Caco-2 (cell line): ENCODE measurements at regions not wholly inside any gene's neighbourhood (a gene's known extent, or its start where the extent isn't known, plus 50 kb on each side); places are given as distances from the start of the nearest gene placed in this dataset.

Source experiments
- BruUV-seq: library from RNA; stranded (reverse); fragments of 400-500 nt; replicated peaks from 2 replicates; lab custom pipeline; 2021; lab: Mats Ljungman, UMichigan
- CTCF ChIA-PET: fragments of 300-600 bp; sonication (Branson Sonifier 250); formaldehyde crosslinking; loops from one replicate; lab custom pipeline; 2022; ENCODE audit warnings: antibody characterized with exemption; lab: Charles Lee
- POLR2A ChIA-PET: fragments of 300-600 bp; sonication (Branson Sonifier 250); formaldehyde crosslinking; loops from one replicate; lab custom pipeline; 2022; ENCODE audit warnings: antibody characterized with exemption; lab: Charles Lee
- DNase-seq, 2 experiments: peaks; one replicate each; pipeline versions ENCODE4 v3.0.0 to v3.0.0-alpha.2; 2020 to 2022
- H3K27me3 ChIP-seq: replicated peaks from 2 replicates; pipeline ENCODE4 v1.6.0; 2011; ENCODE audit warnings: low read length; ENCODE audit not compliant: control insufficient read depth, insufficient read depth
- H3K36me3 ChIP-seq: 2 replicates; pipeline ENCODE4 v1.5.1; 2011; ENCODE audit warnings: low read length; ENCODE audit not compliant: control insufficient read depth, insufficient read depth
- H3K4me1 ChIP-seq: fragments of 250-450 bp; sonication (Bioruptor Pico); 2 replicates; pipeline ENCODE4 v1.5.1; 2020; ENCODE audit warnings: mild to moderate bottlenecking
- H3K4me3 ChIP-seq: 2 replicates; pipeline ENCODE4 v1.5.1; 2011; ENCODE audit warnings: low read depth, mild to moderate bottlenecking, control low read depth, low read length
- H3K9me3 ChIP-seq: fragments of 250-450 bp; sonication (Bioruptor Pico); 2 replicates; pipeline ENCODE4 v1.5.1; 2020; ENCODE audit warnings: mild to moderate bottlenecking, moderate library complexity
- H3K27ac Mint-ChIP-seq: one replicate; pipeline ENCODE4 v1.8.0; 2022; ENCODE audit warnings: mixed read lengths; ENCODE audit not compliant: unreplicated experiment
- H3K27me3 Mint-ChIP-seq: one replicate; pipeline ENCODE4 v1.8.0; 2022; ENCODE audit warnings: mixed read lengths; ENCODE audit not compliant: insufficient read depth, unreplicated experiment
- H3K36me3 Mint-ChIP-seq: one replicate; pipeline ENCODE4 v1.8.0; 2022; ENCODE audit warnings: mild to moderate bottlenecking, mixed read lengths; ENCODE audit not compliant: insufficient read depth, unreplicated experiment
- H3K4me1 Mint-ChIP-seq: one replicate; pipeline ENCODE4 v1.8.0; 2022; ENCODE audit warnings: low read depth, mixed read lengths; ENCODE audit not compliant: unreplicated experiment
- H3K4me3 Mint-ChIP-seq: one replicate; pipeline ENCODE4 v1.8.0; 2022; ENCODE audit warnings: mild to moderate bottlenecking, moderate library complexity, mixed read lengths; ENCODE audit not compliant: unreplicated experiment
- H3K9me3 Mint-ChIP-seq: one replicate; pipeline ENCODE4 v1.8.0; 2022; ENCODE audit warnings: mixed read lengths; ENCODE audit not compliant: unreplicated experiment
- CTCF ChIP-seq, 2 experiments: fragments of 200-600 bp in 1 of 2; IDR thresholded peaks; 1 replicate in 1 of 2; 2 replicates in 1 of 2; pipeline versions ENCODE4 v1.5.1 to v1.8.0; 2011 to 2022; ENCODE audit warnings: antibody characterized with exemption in 1 of 2, control low read depth in 1 of 2, inconsistent platforms in 1 of 2, low read depth in 1 of 2, low read length in 1 of 2, mild to moderate bottlenecking in 1 of 2, moderate library complexity in 1 of 2; ENCODE audit not compliant: insufficient read depth in 1 of 2, severe bottlenecking in 1 of 2, unreplicated experiment in 1 of 2
- intact Hi-C: fragments of 100-400 bp; cut with micrococcal nuclease; formaldehyde crosslinking; loops from one replicate; pipeline ENCODE4 v1.10.0; 2022; ENCODE audit not compliant: unreplicated experiment

- H3K9me3 ChIP-seq = no peaks in the 10 kb centered on the region
- intact Hi-C loops = no loop called here
- H3K27me3 ChIP-seq = no peaks in the 10 kb centered on the region
- ChIA-PET POLR2A (no interaction called here), CTCF (no interaction called here)
- no peaks in the 10 kb centered on the region for H3K36me3 ChIP-seq
- 0 out of 2 replicates have a peak, but pooled peaks cover 3% of the 10 kb centered on the region for H3K4me1 ChIP-seq
- Mint-ChIP-seq H3K36me3 (no peaks in the 10 kb centered on the region), H3K27me3 (no peaks in the 10 kb centered on the region), H3K9me3 (no peaks in the 10 kb centered on the region), H3K27ac (no peak overlapping the region), H3K4me1 (peaks cover 6% of the 10 kb centered on the region), H3K4me3 (no peak overlapping the region)
- H3K4me3 ChIP-seq = no peak overlapping the region
- DNase-seq = no peak
- TF ChIP-seq CTCF (IDR thresholded peaks at IDR 0.05; ENCODE audit: insufficient read depth in 1 of 2, low read depth in 1 of 2, low read length in 1 of 2, severe bottlenecking in 1 of 2, unreplicated experiment in 1 of 2) = no peak
- no TSS peak for BruUV-seq
Measured at GRCh38 chr2:60312618-60313017, 240.8 kb downstream of the BCL11A start.

DNA sequence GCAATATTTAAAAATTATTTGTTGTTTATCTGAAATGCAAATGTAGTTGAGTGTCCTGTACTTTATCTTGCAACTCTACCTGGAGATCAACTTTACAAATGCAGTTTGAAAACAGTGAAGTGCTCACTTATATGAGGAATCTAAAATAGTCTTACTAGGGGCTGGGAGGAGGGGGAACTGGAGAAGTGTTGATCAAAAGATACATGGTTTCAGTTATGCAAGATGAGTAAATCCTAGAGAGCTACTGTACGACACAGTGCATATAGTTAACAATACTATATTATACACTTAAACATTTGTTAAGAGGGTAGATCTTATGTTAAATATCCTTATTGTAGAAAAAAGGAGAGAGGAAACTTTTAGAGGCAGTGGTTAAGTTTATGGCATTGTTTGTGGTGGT lies 241.9 kb downstream of the BCL11A start:
- Mint-ChIP-seq H3K27me3 (no peaks in the 10 kb centered on the region), H3K4me3 (no peak overlapping the region), H3K36me3 (no peaks in the 10 kb centered on the region), H3K27ac (no peak overlapping the region), H3K9me3 (no peaks in the 10 kb centered on the region), H3K4me1 (no peaks in the 10 kb centered on the region)
- Histone ChIP-seq H3K9me3 (no peaks in the 10 kb centered on the region), H3K36me3 (no peaks in the 10 kb centered on the region), H3K4me1 (0 out of 2 replicates have a peak, but pooled peaks cover 2% of the 10 kb centered on the region), H3K27me3 (no peaks in the 10 kb centered on the region), H3K4me3 (no peak overlapping the region)
- no TSS peak for BruUV-seq
- ChIA-PET CTCF (no interaction called here), POLR2A (no interaction called here)
- no peak for TF ChIP-seq CTCF (IDR thresholded peaks at IDR 0.05; ENCODE audit: insufficient read depth in 1 of 2, low read depth in 1 of 2, low read length in 1 of 2, severe bottlenecking in 1 of 2, unreplicated experiment in 1 of 2)
- intact Hi-C loops = no loop called here
- DNase-seq = no peak

- no peak overlapping the region for H3K4me3 Mint-ChIP-seq
- POLR2A ChIA-PET = no interaction called here
- Histone ChIP-seq H3K4me3 (no peak overlapping the region), H3K27me3 (no peaks in the 10 kb centered on the region), H3K9me3 (no peaks in the 10 kb centered on the region), H3K4me1 (no peaks in the 10 kb centered on the region), H3K36me3 (no peaks in the 10 kb centered on the region)
- intact Hi-C loops = no loop called here
- no peaks in the 10 kb centered on the region for H3K9me3 Mint-ChIP-seq
- no peak for DNase-seq
- H3K27ac Mint-ChIP-seq = no peak overlapping the region
- no TSS peak for BruUV-seq
- no peaks in the 10 kb centered on the region for H3K4me1 Mint-ChIP-seq
- CTCF ChIA-PET = no interaction called here
- H3K27me3 Mint-ChIP-seq = no peaks in the 10 kb centered on the region
- no peak for TF ChIP-seq CTCF (IDR thresholded peaks at IDR 0.05; ENCODE audit: insufficient read depth in 1 of 2, low read depth in 1 of 2, low read length in 1 of 2, severe bottlenecking in 1 of 2, unreplicated experiment in 1 of 2)
- H3K36me3 Mint-ChIP-seq = no peaks in the 10 kb centered on the region
Measured at GRCh38 chr2:60309941-60310660, 243.4 kb downstream of the BCL11A start.
